ENCODE measurements at regions not wholly inside any gene's neighbourhood (a gene's known extent, or its start where the extent isn't known, plus 50 kb on each side); places are given as distances from the start of the nearest gene placed in this dataset.

DNA sequence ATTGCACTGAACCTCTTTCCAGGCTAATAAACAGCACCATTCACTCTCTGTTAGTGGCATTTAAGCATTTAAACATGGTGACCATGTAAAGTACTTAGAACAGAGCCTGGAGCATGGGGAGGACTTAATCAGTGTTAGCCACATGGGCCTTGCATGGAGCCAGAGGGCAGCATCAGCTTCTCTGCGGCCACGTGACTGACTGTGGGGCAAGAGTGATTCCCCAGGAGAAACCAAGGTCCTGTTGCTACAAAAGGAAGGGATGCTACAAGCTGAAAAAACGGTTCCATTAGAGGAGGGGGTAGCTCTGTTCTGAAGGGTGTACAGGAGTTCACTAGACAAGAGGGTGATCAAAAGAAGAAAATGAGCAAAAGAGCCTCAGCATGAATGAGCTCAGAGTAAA lies 256.8 kb downstream of the MATN1 start:
- TF ChIP-seq, protein P1, sequence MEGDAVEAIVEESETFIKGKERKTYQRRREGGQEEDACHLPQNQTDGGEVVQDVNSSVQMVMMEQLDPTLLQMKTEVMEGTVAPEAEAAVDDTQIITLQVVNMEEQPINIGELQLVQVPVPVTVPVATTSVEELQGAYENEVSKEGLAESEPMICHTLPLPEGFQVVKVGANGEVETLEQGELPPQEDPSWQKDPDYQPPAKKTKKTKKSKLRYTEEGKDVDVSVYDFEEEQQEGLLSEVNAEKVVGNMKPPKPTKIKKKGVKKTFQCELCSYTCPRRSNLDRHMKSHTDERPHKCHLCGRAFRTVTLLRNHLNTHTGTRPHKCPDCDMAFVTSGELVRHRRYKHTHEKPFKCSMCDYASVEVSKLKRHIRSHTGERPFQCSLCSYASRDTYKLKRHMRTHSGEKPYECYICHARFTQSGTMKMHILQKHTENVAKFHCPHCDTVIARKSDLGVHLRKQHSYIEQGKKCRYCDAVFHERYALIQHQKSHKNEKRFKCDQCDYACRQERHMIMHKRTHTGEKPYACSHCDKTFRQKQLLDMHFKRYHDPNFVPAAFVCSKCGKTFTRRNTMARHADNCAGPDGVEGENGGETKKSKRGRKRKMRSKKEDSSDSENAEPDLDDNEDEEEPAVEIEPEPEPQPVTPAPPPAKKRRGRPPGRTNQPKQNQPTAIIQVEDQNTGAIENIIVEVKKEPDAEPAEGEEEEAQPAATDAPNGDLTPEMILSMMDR (IDR thresholded peaks at IDR 0.05), result no peak
- TF ChIP-seq POLR2A (IDR thresholded peaks at IDR 0.05), result no peak

Measured in thyroid gland (tissue), 4 donors.